ENCODE measurements at regions not wholly inside any gene's neighbourhood (a gene's known extent, or its start where the extent isn't known, plus 50 kb on each side); places are given as distances from the start of the nearest gene placed in this dataset.

- Mint-ChIP-seq H3K27ac (no peak overlapping the region), H3K4me1 (no peaks in the 10 kb centered on the region), H3K27me3 (peaks cover 1% of the 10 kb centered on the region), H3K36me3 (no peaks in the 10 kb centered on the region), H3K9me3 (peaks cover 44% of the 10 kb centered on the region), H3K4me3 (no peak overlapping the region)
Observed at GRCh38 chr5:42337143-42337542, 86.1 kb upstream of the GHR start.

GRCh38 chr5:42337607-42338006 is 85.6 kb upstream of the GHR start:
- H3K27ac Mint-ChIP-seq: no peak overlapping the region
- H3K36me3 Mint-ChIP-seq: no peaks in the 10 kb centered on the region
- peaks cover 1% of the 10 kb centered on the region for H3K27me3 Mint-ChIP-seq
- H3K4me1 Mint-ChIP-seq: no peaks in the 10 kb centered on the region
- no peak overlapping the region for H3K4me3 Mint-ChIP-seq
- peaks cover 40% of the 10 kb centered on the region for H3K9me3 Mint-ChIP-seq

GRCh38 chr5:42338136-42338535 is 85.1 kb upstream of the GHR start:
- no peaks in the 10 kb centered on the region for H3K36me3 Mint-ChIP-seq
- H3K4me1 Mint-ChIP-seq: no peaks in the 10 kb centered on the region
- peaks cover 34% of the 10 kb centered on the region for H3K9me3 Mint-ChIP-seq
- H3K4me3 Mint-ChIP-seq: no peak overlapping the region
- H3K27me3 Mint-ChIP-seq: peaks cover 1% of the 10 kb centered on the region
- no peak overlapping the region for H3K27ac Mint-ChIP-seq

GRCh38 chr5:42349163-42349562 is 74.1 kb upstream of the GHR start:
- H3K9me3 Mint-ChIP-seq: peaks cover 8% of the 10 kb centered on the region
- no peaks in the 10 kb centered on the region for H3K4me1 Mint-ChIP-seq
- no peaks in the 10 kb centered on the region for H3K36me3 Mint-ChIP-seq
- no peaks in the 10 kb centered on the region for H3K27me3 Mint-ChIP-seq
- H3K4me3 Mint-ChIP-seq: no peak overlapping the region
- H3K27ac Mint-ChIP-seq: no peak overlapping the region

- peaks cover 11% of the 10 kb centered on the region for H3K9me3 Mint-ChIP-seq
- H3K4me1 Mint-ChIP-seq: no peaks in the 10 kb centered on the region
- H3K27ac Mint-ChIP-seq: no peak overlapping the region
- no peaks in the 10 kb centered on the region for H3K27me3 Mint-ChIP-seq
- no peaks in the 10 kb centered on the region for H3K36me3 Mint-ChIP-seq
- H3K4me3 Mint-ChIP-seq: no peak overlapping the region
Observed at GRCh38 chr5:42351956-42352355, 71.3 kb upstream of the GHR start.

- Mint-ChIP-seq H3K27me3 (no peaks in the 10 kb centered on the region), H3K4me1 (no peaks in the 10 kb centered on the region), H3K9me3 (peaks cover 5% of the 10 kb centered on the region), H3K4me3 (no peak overlapping the region), H3K27ac (no peak overlapping the region), H3K36me3 (no peaks in the 10 kb centered on the region)
Observed at GRCh38 chr5:42360056-42360455, 63.2 kb upstream of the GHR start.

GRCh38 chr5:42360616-42361314 is 62.5 kb upstream of the GHR start:
- Mint-ChIP-seq H3K27me3 (no peaks in the 10 kb centered on the region), H3K4me3 (no peak overlapping the region), H3K4me1 (no peaks in the 10 kb centered on the region), H3K36me3 (no peaks in the 10 kb centered on the region), H3K9me3 (peaks cover 5% of the 10 kb centered on the region), H3K27ac (no peak overlapping the region)

GRCh38 chr5:42361315-42361688 is 61.9 kb upstream of the GHR start:
- Mint-ChIP-seq H3K27ac (no peak overlapping the region), H3K4me3 (no peak overlapping the region), H3K4me1 (no peaks in the 10 kb centered on the region)

GRCh38 chr5:42366051-42366450 is 57.2 kb upstream of the GHR start:
- no peak overlapping the region for H3K4me3 Mint-ChIP-seq
- H3K4me1 Mint-ChIP-seq: no peaks in the 10 kb centered on the region
- H3K27ac Mint-ChIP-seq: no peak overlapping the region
- no peaks in the 10 kb centered on the region for H3K27me3 Mint-ChIP-seq
- no peaks in the 10 kb centered on the region for H3K9me3 Mint-ChIP-seq
- H3K36me3 Mint-ChIP-seq: no peaks in the 10 kb centered on the region

More at GRCh38 chr5:42361315-42361688, 61.9 kb upstream of the GHR start:
- H3K36me3 Mint-ChIP-seq: no peaks in the 10 kb centered on the region
- H3K9me3 Mint-ChIP-seq: no peaks in the 10 kb centered on the region
- no peaks in the 10 kb centered on the region for H3K27me3 Mint-ChIP-seq

Measured in activated naive CD4-positive, alpha-beta T cell treated with anti-CD3 and anti-CD28 coated beads, Interleukin-2, amount 50 U/mL, for 24 hours (primary cell).